ENCODE measurements at regions not wholly inside any gene's neighbourhood (a gene's known extent, or its start where the extent isn't known, plus 50 kb on each side); places are given as distances from the start of the nearest gene placed in this dataset.
"Not testable (repeated sequence)": the region's sequence is repeated elsewhere in the genome, so short reads cannot be mapped to it uniquely, and the experiment has no call there.

- Histone ChIP-seq H3K27ac (no peak overlapping the region), H3K4me3 (no peak overlapping the region), H3K27me3 (no peaks in the 10 kb centered on the region), H3K36me3 (no peaks in the 10 kb centered on the region), H3K9me3 (no peaks in the 10 kb centered on the region), H3K4me1 (no peaks in the 10 kb centered on the region)
- TF ChIP-seq POLR2A (IDR thresholded peaks at IDR 0.05): no peak
- no peak for TF ChIP-seq CTCF (IDR thresholded peaks at IDR 0.05)
- intact Hi-C loops (cut with DNase I; ENCODE audit: low total_unique reads): no loop called here
- DNase-seq: no peak
These were observed 115.7 kb downstream of the HNMT start for GRCh38 chr2:138079976-138080375.

- intact Hi-C loops (cut with DNase I; ENCODE audit: low total_unique reads): no loop called here
- Histone ChIP-seq H3K4me1 (no peaks in the 10 kb centered on the region), H3K36me3 (no peaks in the 10 kb centered on the region), H3K27me3 (no peaks in the 10 kb centered on the region), H3K4me3 (no peak overlapping the region), H3K27ac (no peak overlapping the region), H3K9me3 (no peaks in the 10 kb centered on the region)
- no peak for DNase-seq
- TF ChIP-seq CTCF (IDR thresholded peaks at IDR 0.05): no peak
- no peak for TF ChIP-seq POLR2A (IDR thresholded peaks at IDR 0.05)
These were observed 117.2 kb downstream of the HNMT start for GRCh38 chr2:138081225-138082073.

- H3K27ac ChIP-seq: no peak overlapping the region
- no peaks in the 10 kb centered on the region for H3K4me1 ChIP-seq
- intact Hi-C loops (cut with DNase I; ENCODE audit: low total_unique reads): no loop called here
- H3K9me3 ChIP-seq: no peaks in the 10 kb centered on the region
- no peaks in the 10 kb centered on the region for H3K27me3 ChIP-seq
- TF ChIP-seq CTCF (IDR thresholded peaks at IDR 0.05): no peak
- H3K36me3 ChIP-seq: no peaks in the 10 kb centered on the region
- H3K4me3 ChIP-seq: no peak overlapping the region
- DNase-seq: no peak
These were observed 119.9 kb downstream of the HNMT start for GRCh38 chr2:138084206-138084605.

GRCh38 chr2:138085441-138085840 lies 121.2 kb downstream of the HNMT start:
- DNase-seq; intact Hi-C loops (cut with DNase I; ENCODE audit: low total_unique reads); H3K36me3 ChIP-seq: not testable (repeated sequence)

GRCh38 chr2:138086576-138086975 lies 122.3 kb downstream of the HNMT start:
- Histone ChIP-seq H3K4me3 (no peak overlapping the region), H3K27me3 (no peaks in the 10 kb centered on the region), H3K27ac (no peak overlapping the region), H3K36me3 (no peaks in the 10 kb centered on the region), H3K4me1 (no peaks in the 10 kb centered on the region), H3K9me3 (no peaks in the 10 kb centered on the region)
- intact Hi-C loops (cut with DNase I; ENCODE audit: low total_unique reads): no loop called here
- no peak for DNase-seq
- no peak for TF ChIP-seq POLR2A (IDR thresholded peaks at IDR 0.05)
- TF ChIP-seq CTCF (IDR thresholded peaks at IDR 0.05): no peak

More at GRCh38 chr2:138085441-138085840, 121.2 kb downstream of the HNMT start:
- not testable (repeated sequence) for H3K9me3 ChIP-seq, H3K4me1 ChIP-seq, H3K4me3 ChIP-seq, H3K27me3 ChIP-seq, H3K27ac ChIP-seq

Measured in uterus (tissue), 3 donors.